Right lobe of liver (tissue), 6 donors: ENCODE measurements at regions not wholly inside any gene's neighbourhood (a gene's known extent, or its start where the extent isn't known, plus 50 kb on each side); places are given as distances from the start of the nearest gene placed in this dataset.

Experiments used
- ATAC-seq, 4 donors: fragments of 200-7000 bp; cut with Tn5 transposase; one replicate each; pipeline ENCODE4 v1.9.1; 2020; ENCODE audit warnings: mild to moderate bottlenecking in 4 of 4, moderate library complexity in 4 of 4
- DNase-seq, 3 donors: peaks; one replicate each; pipeline ENCODE4 v3.0.0-alpha.2; 2020
- H3K27ac ChIP-seq, 3 donors: fragments of 200-600 bp; one replicate each; pipeline ENCODE4 v1.8.0; 2022
- H3K27me3 ChIP-seq, 2 donors: fragments of 200-600 bp; one replicate each; pipeline ENCODE4 v1.8.0; 2022
- H3K36me3 ChIP-seq, 4 donors: fragments of 200-600 bp; sonication (generic) in 1 of 4; one replicate each; pipeline versions ENCODE4 v1.5.1 to v1.8.0; 2017 to 2022; ENCODE audit warnings: control low read depth in 1 of 4
- H3K4me1 ChIP-seq, 4 donors: fragments of 200-600 bp; sonication (generic) in 1 of 4; one replicate each; pipeline versions ENCODE4 v1.5.1 to v1.8.0; 2017 to 2022; ENCODE audit warnings: control low read depth in 1 of 4
- H3K4me3 ChIP-seq, 3 donors: fragments of 200-600 bp; one replicate each; pipeline ENCODE4 v1.8.0; 2022
- H3K9me3 ChIP-seq, 4 donors: fragments of 200-600 bp; sonication (generic) in 1 of 4; one replicate each; pipeline versions ENCODE4 v1.5.1 to v1.8.0; 2017 to 2022; ENCODE audit warnings: control low read depth in 1 of 4
- POLR2A ChIP-seq: fragments of 450-650 bp; IDR thresholded peaks from one replicate; pipeline ENCODE4 v1.6.1; 2017; ENCODE audit warnings: antibody characterized with exemption, mild to moderate bottlenecking
- WGBS: methylation state at CpG from one replicate; pipeline ENCODE4 v1.1.6; 2018; ENCODE audit warnings: low coverage, low lambda C conversion rate; ENCODE audit not compliant: insufficient coverage; ENCODE audit errors: missing lambda C conversion rate; 5-methylcytosine and 5-hydroxymethylcytosine counted together
- intact Hi-C, 2 donors: fragments of 100-400 bp; cut with DNase I; formaldehyde crosslinking; loops; one replicate each; pipeline versions ENCODE4 v1.11.2 to v1.14.1; 2022
- TF ChIP-seq, protein P1 (sequence below), 4 donors: fragments of 200-600 bp in 3 of 4; fragments of 450-650 bp in 1 of 4; IDR thresholded peaks; one replicate each; pipeline versions ENCODE4 v1.5.1 to v1.8.0; 2016 to 2022; ENCODE audit warnings: antibody characterized with exemption in 4 of 4, mild to moderate bottlenecking in 2 of 4
- donor health status: DM: no; HTN: yes; CAD: no.
- donor health status: DM: no; HTN: no; CAD: no.
- donor health status: DM: no; HTN: no; CAD: no.
- donor health status: DM: no; HTN: yes; CAD: no.
- donor health status: DM: no; HTN: yes; CAD: no.

GRCh38 chr2:150663143-150663542 lies 175.7 kb upstream of the RND3 start:
- H3K4me3 ChIP-seq = no peak overlapping the region
- no peaks in the 10 kb centered on the region for H3K9me3 ChIP-seq
- TF ChIP-seq POLR2A = no peak
- TF ChIP-seq, protein P1, sequence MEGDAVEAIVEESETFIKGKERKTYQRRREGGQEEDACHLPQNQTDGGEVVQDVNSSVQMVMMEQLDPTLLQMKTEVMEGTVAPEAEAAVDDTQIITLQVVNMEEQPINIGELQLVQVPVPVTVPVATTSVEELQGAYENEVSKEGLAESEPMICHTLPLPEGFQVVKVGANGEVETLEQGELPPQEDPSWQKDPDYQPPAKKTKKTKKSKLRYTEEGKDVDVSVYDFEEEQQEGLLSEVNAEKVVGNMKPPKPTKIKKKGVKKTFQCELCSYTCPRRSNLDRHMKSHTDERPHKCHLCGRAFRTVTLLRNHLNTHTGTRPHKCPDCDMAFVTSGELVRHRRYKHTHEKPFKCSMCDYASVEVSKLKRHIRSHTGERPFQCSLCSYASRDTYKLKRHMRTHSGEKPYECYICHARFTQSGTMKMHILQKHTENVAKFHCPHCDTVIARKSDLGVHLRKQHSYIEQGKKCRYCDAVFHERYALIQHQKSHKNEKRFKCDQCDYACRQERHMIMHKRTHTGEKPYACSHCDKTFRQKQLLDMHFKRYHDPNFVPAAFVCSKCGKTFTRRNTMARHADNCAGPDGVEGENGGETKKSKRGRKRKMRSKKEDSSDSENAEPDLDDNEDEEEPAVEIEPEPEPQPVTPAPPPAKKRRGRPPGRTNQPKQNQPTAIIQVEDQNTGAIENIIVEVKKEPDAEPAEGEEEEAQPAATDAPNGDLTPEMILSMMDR (IDR thresholded peaks at IDR 0.05) = no peak
- WGBS = 67% methylated on average over 1 of the region's 1 CpG
- ATAC-seq (no peak), DNase-seq (no peak)
- no peak overlapping the region for H3K27ac ChIP-seq
- intact Hi-C loops = no loop called here
- H3K27me3 ChIP-seq = no peaks in the 10 kb centered on the region
- no peaks in the 10 kb centered on the region for H3K4me1 ChIP-seq
- no peaks in the 10 kb centered on the region for H3K36me3 ChIP-seq

GRCh38 chr2:150656002-150656401 lies 168.5 kb upstream of the RND3 start:
- Histone ChIP-seq H3K27ac (no peak overlapping the region), H3K36me3 (no peaks in the 10 kb centered on the region), H3K4me3 (no peak overlapping the region), H3K27me3 (no peaks in the 10 kb centered on the region), H3K9me3 (no peaks in the 10 kb centered on the region), H3K4me1 (no peaks in the 10 kb centered on the region)
- ATAC-seq (no peak), DNase-seq (no peak)
- intact Hi-C loops = no loop called here
- no peak for TF ChIP-seq POLR2A
- TF ChIP-seq, protein P1 (IDR thresholded peaks at IDR 0.05) = no peak
- 100% methylated on average over 2 of the region's 2 CpGs for WGBS

GRCh38 chr2:150653351-150653750 lies 165.9 kb upstream of the RND3 start:
- intact Hi-C loops = no loop called here
- H3K4me3 ChIP-seq = no peak overlapping the region
- no peak for DNase-seq
- TF ChIP-seq, protein P1 (IDR thresholded peaks at IDR 0.05) = no peak
- TF ChIP-seq POLR2A = no peak
- no peak overlapping the region for H3K27ac ChIP-seq
- H3K4me1 ChIP-seq = no peaks in the 10 kb centered on the region
- H3K27me3 ChIP-seq = no peaks in the 10 kb centered on the region
- no peaks in the 10 kb centered on the region for H3K36me3 ChIP-seq
- 73% methylated on average over 1 of the region's 1 CpG for WGBS
- no peak for ATAC-seq
- no peaks in the 10 kb centered on the region for H3K9me3 ChIP-seq

GRCh38 chr2:150647943-150648342 lies 160.5 kb upstream of the RND3 start:
- DNase-seq = no peak
- Histone ChIP-seq H3K4me1 (no peaks in the 10 kb centered on the region), H3K27me3 (no peaks in the 10 kb centered on the region), H3K36me3 (no peaks in the 10 kb centered on the region), H3K4me3 (no peak overlapping the region), H3K9me3 (no peaks in the 10 kb centered on the region), H3K27ac (no peak overlapping the region)
- no peak for ATAC-seq
- intact Hi-C loops = no loop called here
- TF ChIP-seq, protein P1 (IDR thresholded peaks at IDR 0.05) = no peak
- TF ChIP-seq POLR2A = no peak
- WGBS = 85% methylated on average over 4 of the region's 5 CpGs

GRCh38 chr2:150646746-150647145 lies 159.3 kb upstream of the RND3 start:
- no peak for ATAC-seq
- Histone ChIP-seq H3K9me3 (no peaks in the 10 kb centered on the region), H3K4me3 (no peak overlapping the region), H3K36me3 (no peaks in the 10 kb centered on the region), H3K27me3 (no peaks in the 10 kb centered on the region), H3K27ac (no peak overlapping the region), H3K4me1 (no peaks in the 10 kb centered on the region)
- DNase-seq = no peak
- TF ChIP-seq, protein P1 (IDR thresholded peaks at IDR 0.05) = no peak
- TF ChIP-seq POLR2A = no peak
- WGBS = 84% methylated on average over 3 of the region's 4 CpGs
- intact Hi-C loops = no loop called here
